ENCODE measurements at regions not wholly inside any gene's neighbourhood (a gene's known extent, or its start where the extent isn't known, plus 50 kb on each side); places are given as distances from the start of the nearest gene placed in this dataset.

- TF ChIP-seq POLR2A (IDR thresholded peaks at IDR 0.05; ENCODE audit: low read depth, low read length) (no peak), POLR2AphosphoS5 (IDR thresholded peaks at IDR 0.05; ENCODE audit: low read depth, low read length) (no peak)
Measured at GRCh38 chr9:75197561-75197960, 109.2 kb downstream of the OSTF1 start.

Measured in GM12892 (cell line).